Caki2 (cell line): ENCODE measurements at regions not wholly inside any gene's neighbourhood (a gene's known extent, or its start where the extent isn't known, plus 50 kb on each side); places are given as distances from the start of the nearest gene placed in this dataset.
"Not testable (repeated sequence)": the region's sequence is repeated elsewhere in the genome, so short reads cannot be mapped to it uniquely, and the experiment has no call there.

Experiments
- DNase-seq: peaks from one replicate; pipeline ENCODE4 v3.0.0-alpha.2; 2015; ENCODE audit warnings: low read depth
- in situ Hi-C: cut with HindIII; loops from 2 replicates; pipeline ENCODE4 v1.10.0; 2016; ENCODE audit warnings: low sequenced_read_pairs, low pct_unique_long_range_greater_than_20kb, mixed read lengths

DNA sequence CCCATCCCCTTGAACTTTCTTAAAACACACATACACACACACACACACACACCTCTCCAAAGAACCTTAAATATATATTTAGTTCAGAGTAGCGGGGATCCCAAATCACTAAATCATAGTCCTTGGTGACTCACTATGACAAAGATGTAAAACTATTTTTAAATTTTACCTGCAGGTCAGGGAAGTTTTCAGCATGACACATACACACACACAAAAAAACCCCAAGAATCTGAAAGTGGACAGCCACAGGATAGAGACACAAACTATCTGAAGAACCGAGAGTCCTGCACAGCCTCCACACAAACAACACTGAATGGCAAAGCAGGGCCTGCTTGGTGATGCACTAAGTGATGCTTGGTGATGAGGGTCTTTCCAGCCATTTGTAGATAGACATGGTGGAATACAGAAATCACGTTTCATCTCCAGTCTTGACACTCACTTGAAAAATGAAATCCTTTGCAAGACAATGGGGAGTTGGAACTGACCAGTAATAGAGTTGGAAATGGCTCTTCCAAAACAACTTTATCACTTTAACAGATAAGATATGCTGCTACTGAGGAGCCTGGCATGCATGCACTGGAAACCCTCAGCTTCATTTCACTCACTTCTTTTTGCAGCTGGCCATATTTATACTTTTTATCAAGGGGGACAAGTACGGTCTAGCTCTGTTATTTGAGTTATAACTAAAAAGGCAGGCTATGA is 307.3 kb downstream of the RAPGEF2 start:
- DNase-seq: no peak
- in situ Hi-C loops: no loop called here

- DNase-seq: no peak
- in situ Hi-C loops: no loop called here
Observed at GRCh38 chr4:159410891-159411290, 308.0 kb downstream of the RAPGEF2 start.

- in situ Hi-C loops: no loop called here
- DNase-seq: no peak
Observed at GRCh38 chr4:159413306-159413943, 310.5 kb downstream of the RAPGEF2 start.

GRCh38 chr4:159414305-159414704 is 311.4 kb downstream of the RAPGEF2 start:
- DNase-seq: no peak
- in situ Hi-C loops: no loop called here

- DNase-seq: no peak
- in situ Hi-C loops: no loop called here
Observed at GRCh38 chr4:159416073-159416472, 313.2 kb downstream of the RAPGEF2 start.

- in situ Hi-C loops: no loop called here
Observed at GRCh38 chr4:159416996-159417395, 314.1 kb downstream of the RAPGEF2 start.

DNA sequence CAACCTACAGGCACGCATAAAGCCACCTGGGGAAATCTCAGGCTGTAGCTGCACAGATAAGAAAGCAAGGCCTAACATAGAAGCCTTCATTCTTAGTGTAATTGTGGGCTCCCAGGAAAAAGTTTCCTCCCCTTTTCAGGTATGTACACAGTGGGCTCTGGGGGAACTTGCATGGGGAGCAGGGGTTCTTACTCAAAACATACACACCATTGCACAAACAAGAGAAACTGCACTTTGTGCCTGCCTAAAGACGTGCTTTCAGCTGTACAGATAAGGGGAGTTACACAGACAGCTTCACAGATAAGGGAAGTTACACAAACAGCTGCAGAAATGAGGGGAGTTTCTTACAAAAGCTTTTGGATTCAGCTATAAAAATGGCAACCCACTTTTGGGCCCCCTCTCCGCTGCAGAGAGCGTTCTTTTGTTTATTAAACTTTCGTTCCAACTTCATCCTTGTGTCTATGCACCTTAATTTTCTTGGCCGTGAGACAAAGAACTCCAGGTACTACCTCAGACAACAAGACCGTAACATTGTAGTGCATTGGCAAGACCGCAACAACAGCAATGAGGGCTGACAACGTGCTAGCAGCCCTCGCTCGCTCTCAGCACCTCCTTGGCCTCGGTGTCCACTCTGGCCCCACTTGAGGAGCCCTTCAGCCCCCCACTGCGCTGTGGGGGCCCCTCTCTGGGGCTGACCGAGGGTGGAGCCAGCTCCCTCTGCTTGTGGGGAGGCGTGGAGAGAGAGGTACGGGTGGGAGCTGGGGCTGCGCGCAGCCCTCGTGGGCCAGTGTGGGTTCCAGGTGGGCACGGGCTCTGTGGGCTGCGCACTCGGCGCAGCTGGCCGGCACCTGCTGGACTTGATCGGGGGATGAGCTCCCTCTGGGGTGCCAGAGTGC is 317.5 kb downstream of the RAPGEF2 start:
- in situ Hi-C loops: no loop called here
- DNase-seq: no peak

More at GRCh38 chr4:159416996-159417395, 314.1 kb downstream of the RAPGEF2 start:
- no peak for DNase-seq

GRCh38 chr4:159421058-159421419 is 318.2 kb downstream of the RAPGEF2 start:
- DNase-seq, in situ Hi-C loops: not testable (repeated sequence)

GRCh38 chr4:159422019-159422418 is 319.1 kb downstream of the RAPGEF2 start:
- no peak for DNase-seq
- in situ Hi-C loops: no loop called here

DNA sequence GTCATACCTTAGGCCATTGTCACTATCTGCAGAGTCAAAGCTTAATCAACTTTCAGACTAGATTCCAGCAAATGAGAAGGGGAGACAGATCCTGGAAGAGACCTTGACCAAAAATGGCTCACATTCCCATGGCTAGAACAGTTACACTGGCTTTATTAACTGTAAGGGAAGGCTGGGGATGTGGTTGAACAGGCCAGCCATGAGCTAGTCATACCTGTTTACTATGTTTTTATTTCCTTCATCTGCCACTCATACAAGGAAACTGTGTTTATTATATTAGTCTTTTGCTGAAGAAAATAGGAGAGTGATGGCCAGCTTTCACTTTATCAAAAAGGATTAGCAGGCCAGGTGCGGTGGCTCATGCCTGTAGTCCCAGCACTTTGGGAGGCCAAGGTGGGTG is 319.7 kb downstream of the RAPGEF2 start:
- in situ Hi-C loops: no loop called here
- no peak for DNase-seq

DNA sequence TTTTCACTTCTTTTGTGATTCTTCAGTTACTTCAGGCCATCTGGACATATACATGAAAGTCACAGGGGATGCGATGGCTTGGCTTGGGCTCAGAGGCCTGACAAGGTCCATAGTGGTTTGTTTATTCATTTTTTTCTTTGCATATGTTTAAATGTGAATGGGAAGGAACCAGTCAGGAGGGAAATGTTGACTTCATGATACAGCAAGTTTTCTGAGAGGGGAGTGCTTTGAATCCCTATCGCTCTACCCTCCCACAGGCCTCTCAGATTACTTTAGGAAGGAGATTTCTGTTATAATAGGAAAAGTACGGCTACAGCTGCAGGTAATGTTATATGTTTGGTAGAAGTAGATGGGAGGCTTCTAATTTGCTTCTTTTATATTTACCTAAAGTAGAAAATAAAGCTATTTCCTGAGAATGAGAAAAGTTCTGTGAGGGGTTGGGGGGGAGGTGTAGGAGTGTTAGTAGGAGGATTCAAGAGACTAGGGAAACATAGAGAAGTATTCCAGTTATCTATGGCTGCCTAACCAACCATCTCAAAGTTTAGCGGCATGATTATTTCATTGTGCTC is 322.9 kb downstream of the RAPGEF2 start:
- DNase-seq: no peak
- in situ Hi-C loops: no loop called here

DNA sequence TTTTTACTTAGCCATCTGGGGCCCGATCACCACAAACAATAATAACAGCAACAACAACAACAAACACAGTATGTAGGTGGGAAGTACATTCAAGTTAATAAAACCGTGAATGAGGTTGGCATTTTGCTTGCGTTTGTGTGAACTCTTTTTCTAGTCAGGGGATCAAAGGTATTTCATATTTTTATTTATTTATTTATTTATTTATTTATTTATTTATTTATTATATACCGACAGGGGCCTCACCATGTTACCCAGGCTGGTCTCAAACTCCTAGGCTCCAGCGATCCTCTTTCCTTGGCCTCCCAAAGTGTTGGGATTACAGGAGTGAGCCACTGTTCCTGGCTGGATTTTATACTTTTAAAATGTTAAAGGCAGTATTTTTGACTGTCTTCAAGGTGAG is 325.4 kb downstream of the RAPGEF2 start:
- no peak for DNase-seq
- in situ Hi-C loops: no loop called here

DNA sequence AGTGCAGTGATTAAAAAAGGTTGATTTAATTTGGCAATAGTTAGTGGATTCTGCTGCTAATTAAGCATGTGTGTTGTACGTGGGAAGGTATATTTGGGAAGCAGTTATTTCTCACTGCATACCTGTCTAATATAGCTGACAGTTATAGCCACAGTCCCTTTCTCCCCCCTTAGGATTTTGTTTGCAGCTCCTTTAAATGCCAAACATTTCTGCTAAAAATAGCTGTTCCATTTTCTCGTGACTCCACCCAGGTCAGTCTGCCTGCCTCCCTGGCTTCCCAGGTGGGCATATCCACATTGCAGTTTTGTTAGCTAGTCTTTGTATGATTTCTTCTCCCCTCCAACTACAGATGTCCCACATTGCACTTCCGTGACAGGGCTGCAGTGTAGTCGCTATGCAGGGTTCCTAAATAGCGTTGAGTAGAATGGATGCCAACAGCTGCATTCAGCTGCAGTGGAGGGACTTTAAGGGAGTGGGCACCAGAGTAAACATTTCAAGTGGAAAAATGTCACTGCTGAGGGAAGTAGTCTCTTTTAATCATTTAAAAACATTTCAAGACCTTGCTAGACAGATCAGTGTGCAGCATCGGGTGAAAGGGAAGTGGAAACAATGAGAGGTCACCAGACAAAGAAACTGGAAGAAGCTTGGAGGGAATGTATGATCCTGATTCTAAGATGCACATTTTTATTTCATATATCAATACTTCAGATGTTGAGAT is 326.3 kb downstream of the RAPGEF2 start:
- no peak for DNase-seq
- in situ Hi-C loops: no loop called here

DNA sequence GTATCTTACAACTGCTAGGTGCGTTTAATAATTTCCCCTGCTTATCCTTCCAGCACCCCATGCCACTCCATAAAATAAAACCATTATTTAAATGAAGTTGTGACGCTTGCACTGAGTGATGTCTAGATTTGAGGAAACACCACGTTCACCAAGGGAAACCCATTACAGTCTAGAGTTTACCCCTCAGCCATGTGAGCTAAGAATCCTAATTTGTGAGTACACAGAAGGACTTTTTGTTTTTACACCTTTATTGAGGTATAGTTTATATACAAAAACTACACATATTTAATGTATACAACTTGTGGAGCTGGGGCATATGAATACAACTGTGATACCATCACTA is 326.8 kb downstream of the RAPGEF2 start:
- in situ Hi-C loops: no loop called here

DNA sequence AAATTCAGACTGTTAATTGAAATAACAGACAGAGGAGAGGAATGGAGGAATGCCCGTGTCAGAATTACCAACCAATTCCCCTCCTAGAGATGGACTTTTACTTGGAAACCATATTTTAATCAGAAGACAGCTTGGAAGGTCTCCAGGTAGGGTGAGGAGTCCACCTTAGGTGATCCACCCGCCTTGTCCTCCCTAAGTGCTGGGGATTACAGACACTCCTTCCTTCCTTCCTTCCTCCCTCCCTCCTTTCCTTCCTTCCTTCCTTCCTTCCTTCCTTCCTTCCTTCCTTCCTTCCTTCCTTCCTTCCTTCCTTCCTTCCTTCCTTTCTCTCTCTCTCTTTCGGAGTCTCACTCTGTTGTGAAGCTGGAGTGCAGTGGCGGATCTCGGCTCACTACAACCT is 328.0 kb downstream of the RAPGEF2 start:
- no peak for DNase-seq
- in situ Hi-C loops: no loop called here

More for the DNA sequence above, 326.8 kb downstream of the RAPGEF2 start:
- DNase-seq: no peak

GRCh38 chr4:159432436-159432835 is 329.6 kb downstream of the RAPGEF2 start:
- in situ Hi-C loops: no loop called here
- DNase-seq: no peak

- in situ Hi-C loops: no loop called here
- DNase-seq: no peak
Observed at GRCh38 chr4:159433337-159433736, 330.5 kb downstream of the RAPGEF2 start.

- no peak for DNase-seq
- in situ Hi-C loops: no loop called here
Observed at GRCh38 chr4:159434114-159434870, 331.4 kb downstream of the RAPGEF2 start.
